ENCODE measurements at regions not wholly inside any gene's neighbourhood (a gene's known extent, or its start where the extent isn't known, plus 50 kb on each side); places are given as distances from the start of the nearest gene placed in this dataset.
"Not testable (repeated sequence)": the region's sequence is repeated elsewhere in the genome, so short reads cannot be mapped to it uniquely, and the experiment has no call there.

GRCh38 chr2:58631986-58632385, 390.9 kb upstream of the FANCL start:
- DNase-seq, result no peak

GRCh38 chr2:58629545-58630119, 388.5 kb upstream of the FANCL start:
- no peak for DNase-seq

GRCh38 chr2:58620896-58621295, 379.8 kb upstream of the FANCL start:
- DNase-seq, result no peak

- DNase-seq, result no peak
Measured at GRCh38 chr2:58620093-58620492, 379.0 kb upstream of the FANCL start.

- DNase-seq, result no peak
Measured at GRCh38 chr2:58616961-58617360, 375.8 kb upstream of the FANCL start.

GRCh38 chr2:58614219-58614618, 373.1 kb upstream of the FANCL start:
- no peak for DNase-seq

GRCh38 chr2:58612973-58613372, 371.8 kb upstream of the FANCL start:
- DNase-seq, result no peak

- DNase-seq, result no peak
Measured at GRCh38 chr2:58609326-58609725, 368.2 kb upstream of the FANCL start.

GRCh38 chr2:58608146-58608545, 367.0 kb upstream of the FANCL start:
- no peak for DNase-seq

GRCh38 chr2:58607448-58607847, 366.3 kb upstream of the FANCL start:
- DNase-seq, result no peak

- DNase-seq, result no peak
Measured at GRCh38 chr2:58606799-58607198, 365.7 kb upstream of the FANCL start.

GRCh38 chr2:58604096-58604495, 363.0 kb upstream of the FANCL start:
- no peak for DNase-seq

GRCh38 chr2:58601017-58601416, 359.9 kb upstream of the FANCL start:
- DNase-seq, result no peak

- DNase-seq, result no peak
Measured at GRCh38 chr2:58598171-58598570, 357.0 kb upstream of the FANCL start.

GRCh38 chr2:58595714-58596113, 354.6 kb upstream of the FANCL start:
- DNase-seq, result no peak

- DNase-seq, result no peak
Measured at GRCh38 chr2:58594762-58595161, 353.6 kb upstream of the FANCL start.

- no peak for DNase-seq
Measured at GRCh38 chr2:58594175-58594574, 353.1 kb upstream of the FANCL start.

- not testable (repeated sequence) for DNase-seq
Measured at GRCh38 chr2:58586178-58586577, 345.1 kb upstream of the FANCL start.

- DNase-seq, result no peak
Measured at GRCh38 chr2:58585233-58585632, 344.1 kb upstream of the FANCL start.

GRCh38 chr2:58584606-58585118, 343.5 kb upstream of the FANCL start:
- DNase-seq, result no peak

- DNase-seq, result no peak
Measured at GRCh38 chr2:58578276-58578675, 337.2 kb upstream of the FANCL start.

GRCh38 chr2:58574873-58575272, 333.7 kb upstream of the FANCL start:
- no peak for DNase-seq

GRCh38 chr2:58572731-58573130, 331.6 kb upstream of the FANCL start:
- no peak for DNase-seq

- no peak for DNase-seq
Measured at GRCh38 chr2:58571181-58571852, 330.2 kb upstream of the FANCL start.
